HCT116 (cell line): ENCODE measurements at regions not wholly inside any gene's neighbourhood (a gene's known extent, or its start where the extent isn't known, plus 50 kb on each side); places are given as distances from the start of the nearest gene placed in this dataset.

Source experiments
- ATAC-seq: fragments of 200-7000 bp; cut with Tn5 transposase; 2 replicates; pipeline ENCODE4 v1.9.1; 2020; ENCODE audit warnings: mild to moderate bottlenecking, moderate library complexity
- BruUV-seq: library from RNA; stranded (reverse); fragments of 400-500 nt; replicated peaks from 2 replicates; lab custom pipeline; 2021; lab: Mats Ljungman, UMichigan
- CTCF ChIA-PET: fragments of 300-600 bp; sonication (Branson Sonifier 250); formaldehyde crosslinking; loops from one replicate; lab custom pipeline; 2021; ENCODE audit warnings: antibody characterized with exemption; lab: Charles Lee
- POLR2A ChIA-PET: fragments of 300-600, 350-600 bp; sonication (Branson Sonifier 250); formaldehyde crosslinking; loops from one replicate; lab custom pipeline; 2021; ENCODE audit warnings: antibody characterized with exemption; lab: Charles Lee
- RAD21 ChIA-PET, 2 experiments: fragments of 300-600 bp; sonication (Branson Sonifier 250); formaldehyde crosslinking; loops; one replicate each; lab custom pipeline; 2023; ENCODE audit warnings: low total read pairs in 2 of 2; ENCODE audit not compliant: uncharacterized antibody in 2 of 2, unreplicated experiment in 2 of 2, low non-redundant PET in 1 of 2; lab: Charles Lee
- DNase-seq: peaks from one replicate; pipeline ENCODE4 v3.0.0-alpha.2; 2010; ENCODE audit warnings: low read depth, low spot score
- H2AFZ ChIP-seq: fragments of 200-600 bp; shearing (Covaris generic), sonication (generic); 2 replicates; pipeline ENCODE4 v1.6.1; 2017; ENCODE audit warnings: low read depth, mixed run types, mixed read lengths, antibody characterized with exemption, low read length; ENCODE audit not compliant: poor library complexity, severe bottlenecking
- H3K27ac ChIP-seq: 2 replicates; pipeline ENCODE4 v1.5.1; 2012; ENCODE audit warnings: low read depth, low read length
- H3K27me3 ChIP-seq: fragments of 200-600 bp; sonication (generic); 2 replicates; pipeline ENCODE4 v1.6.1; 2016; ENCODE audit warnings: mixed run types, low read length, mixed read lengths; ENCODE audit not compliant: insufficient read depth
- H3K36me3 ChIP-seq, 2 experiments: fragments of 200-500 bp in 1 of 2; fragments of 200-600 bp in 1 of 2; sonication (Bioruptor generic) in 1 of 2; sonication (generic) in 1 of 2; 2 replicates each; pipeline versions ENCODE4 v1.5.1 to v1.6.1; 2014 to 2016; ENCODE audit warnings: low read length in 2 of 2, inconsistent platforms in 1 of 2, mixed read lengths in 1 of 2, mixed run types in 1 of 2; ENCODE audit not compliant: insufficient read depth in 2 of 2, control insufficient read depth in 1 of 2
- H3K4me1 ChIP-seq, 2 experiments: fragments of 200-600 bp in 1 of 2; sonication (generic) in 1 of 2; 2 replicates each; pipeline versions ENCODE4 v1.5.1 to v1.6.1; 2012 to 2017; ENCODE audit warnings: low read length in 2 of 2, inconsistent platforms in 1 of 2, mild to moderate bottlenecking in 1 of 2, mixed read lengths in 1 of 2, mixed run types in 1 of 2, moderate library complexity in 1 of 2; ENCODE audit not compliant: insufficient read depth in 2 of 2, control insufficient read depth in 1 of 2
- H3K4me2 ChIP-seq: fragments of 200-600 bp; sonication (generic); 2 replicates; pipeline ENCODE4 v1.6.1; 2017; ENCODE audit warnings: mixed run types, low read length, mixed read lengths
- H3K4me3 ChIP-seq, 2 experiments: fragments of 200-600 bp in 1 of 2; sonication (generic) in 1 of 2; replicated peaks in 1 of 2; 2 replicates each; pipeline ENCODE4 v1.5.1; 2011 to 2016; ENCODE audit warnings: low read length in 2 of 2, control low read depth in 1 of 2, low read depth in 1 of 2, mild to moderate bottlenecking in 1 of 2, mixed read lengths in 1 of 2, mixed run types in 1 of 2
- H3K79me2 ChIP-seq: fragments of 200-600 bp; sonication (generic); 2 replicates; pipeline ENCODE4 v1.6.1; 2017; ENCODE audit warnings: mild to moderate bottlenecking, mixed run types, low read length, moderate library complexity, mixed read lengths; ENCODE audit not compliant: insufficient read depth
- H3K9ac ChIP-seq: fragments of 200-600 bp; sonication (generic); 2 replicates; pipeline ENCODE4 v1.6.1; 2016; ENCODE audit warnings: low read length, mixed read lengths
- H3K9me2 ChIP-seq: fragments of 200-600 bp; sonication (generic), shearing (Covaris generic); 2 replicates; pipeline ENCODE4 v1.6.1; 2017; ENCODE audit warnings: mixed run types, mild to moderate bottlenecking, moderate library complexity; ENCODE audit not compliant: insufficient read depth
- H3K9me3 ChIP-seq, 2 experiments: fragments of 200-500 bp in 1 of 2; fragments of 200-600 bp in 1 of 2; sonication (Bioruptor generic) in 1 of 2; sonication (generic) in 1 of 2; 2 replicates each; pipeline ENCODE4 v1.6.1; 2014 to 2017; ENCODE audit warnings: low read length in 2 of 2, mixed read lengths in 2 of 2, inconsistent platforms in 1 of 2, low read depth in 1 of 2, mild to moderate bottlenecking in 1 of 2, mixed run types in 1 of 2, moderate library complexity in 1 of 2; ENCODE audit not compliant: control insufficient read depth in 1 of 2, insufficient read depth in 1 of 2
- H4K20me1 ChIP-seq: fragments of 200-600 bp; sonication (generic), shearing (Covaris generic); 2 replicates; pipeline ENCODE4 v1.6.1; 2017; ENCODE audit warnings: mixed run types, mild to moderate bottlenecking, moderate library complexity; ENCODE audit not compliant: insufficient read depth
- CEBPB ChIP-seq: IDR thresholded peaks from 2 replicates; pipeline ENCODE4 v1.6.1; 2012; ENCODE audit warnings: low read depth
- CTCF ChIP-seq, 3 experiments: fragments of 200-600 bp in 1 of 3; sonication (generic) in 1 of 3; IDR thresholded peaks in 2 of 3; conservative IDR thresholded peaks in 1 of 3; 2 replicates each; pipeline ENCODE4 v1.5.1; 2012 to 2017; ENCODE audit warnings: low read depth in 2 of 3, low read length in 2 of 3, antibody characterized with exemption in 1 of 3, borderline replicate concordance in 1 of 3, control low read depth in 1 of 3, mild to moderate bottlenecking in 1 of 3, mixed read lengths in 1 of 3, mixed run types in 1 of 3, moderate library complexity in 1 of 3; ENCODE audit not compliant: insufficient read depth in 1 of 3
- EGR1 ChIP-seq: IDR thresholded peaks from 2 replicates; pipeline ENCODE4 v1.6.1; 2012; ENCODE audit warnings: low read depth
- ELF1 ChIP-seq: IDR thresholded peaks from 2 replicates; pipeline ENCODE4 v1.6.1; 2012; ENCODE audit warnings: low read depth, borderline replicate concordance
- EZH2phosphoT487 ChIP-seq: fragments of 200-600 bp; IDR thresholded peaks from 2 replicates; pipeline ENCODE4 v1.6.1; 2018; ENCODE audit warnings: antibody characterized with exemption, borderline replicate concordance
- FOSL1 ChIP-seq: IDR thresholded peaks from 2 replicates; pipeline ENCODE4 v1.6.1; 2012; ENCODE audit warnings: low read depth
- MAX ChIP-seq: IDR thresholded peaks from 2 replicates; pipeline ENCODE4 v1.6.1; 2012
- POLR2A ChIP-seq: IDR thresholded peaks from 2 replicates; pipeline ENCODE4 v1.7.0; 2011; ENCODE audit warnings: borderline replicate concordance; ENCODE audit not compliant: insufficient read depth, insufficient read length; ENCODE audit errors: extremely low read depth
- REST ChIP-seq: IDR thresholded peaks from 2 replicates; pipeline ENCODE4 v1.6.1; 2012; ENCODE audit warnings: low read depth
- SIN3A ChIP-seq: IDR thresholded peaks from 2 replicates; pipeline ENCODE4 v1.6.1; 2012; ENCODE audit warnings: low read depth
- SP1 ChIP-seq: IDR thresholded peaks from 2 replicates; pipeline ENCODE4 v1.6.1; 2012; ENCODE audit warnings: low read depth
- ZBTB33 ChIP-seq: IDR thresholded peaks from 2 replicates; pipeline ENCODE4 v1.6.1; 2011; ENCODE audit warnings: mild to moderate bottlenecking, low read length, moderate library complexity; ENCODE audit not compliant: insufficient replicate concordance; ENCODE audit errors: extremely low read depth
- ZFX ChIP-seq: fragments of 450-650 bp; IDR thresholded peaks from 2 replicates; pipeline ENCODE4 v1.6.1; 2017
- intact Hi-C: fragments of 100-400 bp; cut with micrococcal nuclease; formaldehyde crosslinking; loops from 2 replicates; pipeline ENCODE4 v1.10.0; 2022

- H3K4me3 ChIP-seq = no peak overlapping the region
- BruUV-seq = no TSS peak
- no peak overlapping the region for H3K27ac ChIP-seq
- DNase-seq (no peak), ATAC-seq (no peak)
- no peaks in the 10 kb centered on the region for H3K9me2 ChIP-seq
- H2AFZ ChIP-seq = no peak overlapping the region
- no peaks in the 10 kb centered on the region for H3K9me3 ChIP-seq
- ChIA-PET POLR2A (no interaction called here), RAD21 (no interaction called here), CTCF (no interaction called here)
- no peaks in the 10 kb centered on the region for H3K4me1 ChIP-seq
- TF ChIP-seq CTCF (IDR thresholded peaks at IDR 0.05 in 2 of 3, conservative IDR thresholded peaks at IDR 0.05 in 1 of 3; ENCODE audit: borderline replicate concordance in 1 of 3, insufficient read depth in 1 of 3, low read depth in 2 of 3, low read length in 2 of 3) = no peak
- no peak for TF ChIP-seq POLR2A
- TF ChIP-seq SIN3A = no peak
- intact Hi-C loops = no loop called here
- no peaks in the 10 kb centered on the region for H4K20me1 ChIP-seq
- no peak overlapping the region for H3K9ac ChIP-seq
- H3K79me2 ChIP-seq = no peaks in the 10 kb centered on the region
- H3K4me2 ChIP-seq = no peak overlapping the region
- H3K36me3 ChIP-seq = no peaks in the 10 kb centered on the region
- H3K27me3 ChIP-seq = no peaks in the 10 kb centered on the region
Observed at GRCh38 chr7:11959121-11959520, 127.1 kb upstream of the THSD7A start.

GRCh38 chr7:11960621-11961020 is 128.6 kb upstream of the THSD7A start:
- no peak for ATAC-seq
- H3K27me3 ChIP-seq = no peaks in the 10 kb centered on the region
- H3K36me3 ChIP-seq = no peaks in the 10 kb centered on the region
- H4K20me1 ChIP-seq = no peaks in the 10 kb centered on the region
- no peak overlapping the region for H3K27ac ChIP-seq
- no peaks in the 10 kb centered on the region for H3K9me2 ChIP-seq
- ChIA-PET CTCF (no interaction called here), RAD21 (no interaction called here), POLR2A (no interaction called here)
- no peak overlapping the region for H2AFZ ChIP-seq
- no TSS peak for BruUV-seq
- H3K4me2 ChIP-seq = no peak overlapping the region
- H3K9me3 ChIP-seq = no peaks in the 10 kb centered on the region
- H3K4me1 ChIP-seq = no peaks in the 10 kb centered on the region
- no peaks in the 10 kb centered on the region for H3K79me2 ChIP-seq
- no peak overlapping the region for H3K9ac ChIP-seq
- DNase-seq = no peak
- intact Hi-C loops = no loop called here
- H3K4me3 ChIP-seq = no peak overlapping the region
- no peak for TF ChIP-seq SP1
- TF ChIP-seq MAX = no peak
- no peak for TF ChIP-seq ZBTB33
- no peak for TF ChIP-seq EZH2phosphoT487
- TF ChIP-seq EGR1 = no peak
- TF ChIP-seq FOSL1 = no peak
- TF ChIP-seq ELF1 = no peak
- no peak for TF ChIP-seq POLR2A
- TF ChIP-seq SIN3A = no peak
- TF ChIP-seq REST = no peak
- no peak for TF ChIP-seq ZFX
- no peak for TF ChIP-seq CEBPB
